Smooth muscle cell (in vitro differentiated cells): ENCODE measurements at regions not wholly inside any gene's neighbourhood (a gene's known extent, or its start where the extent isn't known, plus 50 kb on each side); places are given as distances from the start of the nearest gene placed in this dataset.

Experiments
- DNase-seq: peaks from one replicate; lab custom pipeline; 2025; ENCODE audit not compliant: unreplicated experiment; lab: John Stamatoyannopoulos, UW
- H2AFZ ChIP-seq: fragments of 200-600 bp; sonication (generic); 2 replicates; pipeline ENCODE4 v1.6.0; 2016; ENCODE audit warnings: antibody characterized with exemption, low read depth, mild to moderate bottlenecking
- H3F3A ChIP-seq: fragments of 200-600 bp; sonication (generic); 2 replicates; pipeline ENCODE4 v1.6.0; 2017; ENCODE audit warnings: antibody characterized with exemption, low read depth
- H3K27ac ChIP-seq: fragments of 200-600 bp; sonication (generic); 2 replicates; pipeline ENCODE4 v1.5.1; 2016; ENCODE audit warnings: low read depth, mild to moderate bottlenecking
- H3K27me3 ChIP-seq: fragments of 200-600 bp; sonication (generic); 2 replicates; pipeline ENCODE4 v1.6.1; 2016; ENCODE audit warnings: low read depth, mild to moderate bottlenecking
- H3K36me3 ChIP-seq: fragments of 200-600 bp; sonication (generic); 2 replicates; pipeline ENCODE4 v1.5.1; 2016; ENCODE audit warnings: low read depth
- H3K4me1 ChIP-seq: fragments of 200-600 bp; sonication (generic); 2 replicates; pipeline ENCODE4 v1.5.1; 2016; ENCODE audit warnings: low read depth
- H3K4me2 ChIP-seq: fragments of 200-600 bp; sonication (generic); 2 replicates; pipeline ENCODE4 v1.6.0; 2016; ENCODE audit warnings: mild to moderate bottlenecking
- H3K4me3 ChIP-seq: fragments of 200-600 bp; sonication (generic); 2 replicates; pipeline ENCODE4 v1.5.1; 2016; ENCODE audit warnings: mild to moderate bottlenecking
- H3K79me2 ChIP-seq: fragments of 200-600 bp; sonication (generic); 2 replicates; pipeline ENCODE4 v1.6.0; 2016; ENCODE audit warnings: low read depth, mild to moderate bottlenecking
- H3K9ac ChIP-seq: fragments of 200-600 bp; sonication (generic); 2 replicates; pipeline ENCODE4 v1.6.0; 2016; ENCODE audit warnings: low read depth
- H3K9me3 ChIP-seq: fragments of 200-600 bp; sonication (generic); replicated peaks from 2 replicates; pipeline ENCODE4 v1.5.1; 2016; ENCODE audit warnings: low read depth
- H4K20me1 ChIP-seq: fragments of 200-600 bp; sonication (generic); 2 replicates; pipeline ENCODE4 v1.6.0; 2016; ENCODE audit warnings: low read depth
- WGBS: methylation state at CpG from one replicate; pipeline ENCODE4 v1.1.7; 2016; ENCODE audit warnings: low lambda C conversion rate; 5-methylcytosine and 5-hydroxymethylcytosine counted together
- TF ChIP-seq, protein P1 (sequence below): fragments of 200-600 bp; sonication (generic); IDR thresholded peaks from 2 replicates; pipeline ENCODE4 v1.5.1; 2017; ENCODE audit warnings: borderline replicate concordance, mild to moderate bottlenecking, antibody characterized with exemption; ENCODE audit not compliant: insufficient read depth, poor library complexity, severe bottlenecking

DNA sequence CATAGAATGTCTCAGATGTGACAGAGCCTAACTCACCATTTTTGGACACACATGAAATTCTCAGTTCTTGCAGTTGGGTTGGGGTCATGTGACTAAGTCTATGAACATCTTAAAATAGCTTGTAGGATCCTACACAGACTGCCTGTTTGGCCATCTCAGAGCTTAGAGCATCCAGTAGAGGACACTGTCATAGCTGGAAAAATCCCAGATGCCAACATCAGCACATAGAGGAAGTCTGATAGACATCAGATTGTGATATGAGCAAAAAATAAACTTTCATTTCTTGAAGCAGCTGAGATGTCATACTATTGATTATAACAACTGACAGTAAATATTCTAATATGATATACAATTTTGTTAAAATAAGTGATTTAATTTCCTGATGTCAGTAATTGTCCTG, 207.1 kb downstream of the TRAM1L1 start:
- no peaks in the 10 kb centered on the region for H3K9me3 ChIP-seq
- no peak overlapping the region for H3K4me3 ChIP-seq
- no peak overlapping the region for H2AFZ ChIP-seq
- H3K36me3 ChIP-seq = no peaks in the 10 kb centered on the region
- no peak overlapping the region for H3K9ac ChIP-seq
- no peaks in the 10 kb centered on the region for H3F3A ChIP-seq
- H3K27ac ChIP-seq = no peak overlapping the region
- H4K20me1 ChIP-seq = no peaks in the 10 kb centered on the region
- no peaks in the 10 kb centered on the region for H3K79me2 ChIP-seq
- no peaks in the 10 kb centered on the region for H3K4me1 ChIP-seq
- TF ChIP-seq, protein P1, sequence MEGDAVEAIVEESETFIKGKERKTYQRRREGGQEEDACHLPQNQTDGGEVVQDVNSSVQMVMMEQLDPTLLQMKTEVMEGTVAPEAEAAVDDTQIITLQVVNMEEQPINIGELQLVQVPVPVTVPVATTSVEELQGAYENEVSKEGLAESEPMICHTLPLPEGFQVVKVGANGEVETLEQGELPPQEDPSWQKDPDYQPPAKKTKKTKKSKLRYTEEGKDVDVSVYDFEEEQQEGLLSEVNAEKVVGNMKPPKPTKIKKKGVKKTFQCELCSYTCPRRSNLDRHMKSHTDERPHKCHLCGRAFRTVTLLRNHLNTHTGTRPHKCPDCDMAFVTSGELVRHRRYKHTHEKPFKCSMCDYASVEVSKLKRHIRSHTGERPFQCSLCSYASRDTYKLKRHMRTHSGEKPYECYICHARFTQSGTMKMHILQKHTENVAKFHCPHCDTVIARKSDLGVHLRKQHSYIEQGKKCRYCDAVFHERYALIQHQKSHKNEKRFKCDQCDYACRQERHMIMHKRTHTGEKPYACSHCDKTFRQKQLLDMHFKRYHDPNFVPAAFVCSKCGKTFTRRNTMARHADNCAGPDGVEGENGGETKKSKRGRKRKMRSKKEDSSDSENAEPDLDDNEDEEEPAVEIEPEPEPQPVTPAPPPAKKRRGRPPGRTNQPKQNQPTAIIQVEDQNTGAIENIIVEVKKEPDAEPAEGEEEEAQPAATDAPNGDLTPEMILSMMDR = no peak
- no peak overlapping the region for H3K4me2 ChIP-seq
- no peaks in the 10 kb centered on the region for H3K27me3 ChIP-seq
- DNase-seq = no peak

DNA sequence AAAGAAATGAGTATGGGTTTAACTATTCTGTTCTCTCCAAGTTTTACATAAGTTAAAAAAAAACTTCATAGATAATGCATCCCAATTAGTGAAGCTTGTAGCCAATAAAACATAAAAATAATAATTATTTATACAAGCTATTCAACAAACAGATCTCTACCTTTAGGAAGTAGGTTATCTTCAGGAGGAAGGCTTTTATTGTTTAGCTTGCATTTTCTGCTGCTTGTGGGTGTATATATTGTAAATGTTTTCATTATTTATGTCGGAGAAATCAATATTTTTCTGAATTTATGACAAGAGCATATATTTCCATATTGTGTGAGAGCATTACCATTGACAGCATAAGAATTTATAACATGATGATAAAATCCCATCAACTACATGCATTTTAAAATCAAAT, 208.3 kb downstream of the TRAM1L1 start:
- TF ChIP-seq, protein P1 = no peak
- Histone ChIP-seq H4K20me1 (no peaks in the 10 kb centered on the region), H3K9ac (no peak overlapping the region), H3K79me2 (no peaks in the 10 kb centered on the region), H3K36me3 (no peaks in the 10 kb centered on the region), H3K4me1 (no peaks in the 10 kb centered on the region), H3K27me3 (peaks cover 6% of the 10 kb centered on the region), H3K4me2 (no peak overlapping the region), H3K4me3 (no peak overlapping the region), H3K9me3 (no peaks in the 10 kb centered on the region), H2AFZ (no peak overlapping the region), H3K27ac (no peak overlapping the region), H3F3A (no peaks in the 10 kb centered on the region)
- DNase-seq = no peak
- WGBS = 97% methylated on average over 1 of the region's 1 CpG

DNA sequence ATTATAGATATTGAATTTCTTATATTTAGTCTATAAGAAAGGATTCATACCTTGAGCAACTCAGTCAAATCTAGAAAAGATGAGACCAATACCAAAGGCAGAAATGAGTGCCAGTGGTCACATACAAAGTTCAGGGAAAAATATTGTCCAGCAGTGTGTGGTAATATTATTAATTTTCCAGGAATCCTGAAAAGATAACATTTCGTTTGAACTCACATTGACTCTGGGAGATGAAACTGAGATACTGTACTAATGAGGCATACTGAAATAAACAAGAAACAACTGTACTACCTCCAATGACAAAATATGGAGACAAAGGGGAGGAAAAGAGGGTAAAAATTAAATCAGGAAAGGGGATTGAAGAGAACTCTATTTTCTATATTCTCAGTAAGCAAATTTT, 212.4 kb downstream of the TRAM1L1 start:
- WGBS = 50% methylated on average over 1 of the region's 1 CpG
- Histone ChIP-seq H3K4me3 (no peak overlapping the region), H2AFZ (peak overlapping the region; percentile 24), H3K9ac (no peak overlapping the region), H3K27me3 (peaks cover 6% of the 10 kb centered on the region), H3K27ac (no peak overlapping the region), H3F3A (no peaks in the 10 kb centered on the region), H4K20me1 (no peaks in the 10 kb centered on the region), H3K9me3 (no peaks in the 10 kb centered on the region), H3K79me2 (no peaks in the 10 kb centered on the region), H3K4me2 (no peak overlapping the region), H3K36me3 (no peaks in the 10 kb centered on the region), H3K4me1 (no peaks in the 10 kb centered on the region)
- DNase-seq = no peak
- TF ChIP-seq, protein P1 = no peak

DNA sequence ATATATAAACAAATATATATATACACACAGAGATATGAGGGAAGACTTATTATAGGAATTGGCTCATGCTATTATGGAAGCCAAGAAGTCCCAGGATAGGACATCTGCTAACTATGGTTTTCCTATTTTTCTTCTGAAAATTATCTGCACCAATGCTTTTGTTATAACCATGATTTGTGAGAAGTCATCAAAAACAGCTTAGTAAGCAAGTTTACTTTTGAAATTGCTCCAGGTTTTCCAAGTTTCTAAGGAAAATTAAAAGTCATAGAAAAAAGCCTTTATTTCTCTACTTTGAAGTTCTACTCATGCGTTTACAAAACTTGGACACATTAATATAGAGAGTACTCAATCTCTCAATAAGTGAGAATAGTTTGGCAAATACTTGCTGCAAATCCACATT, 213.1 kb downstream of the TRAM1L1 start:
- no peak overlapping the region for H3K9ac ChIP-seq
- no peak for DNase-seq
- no peaks in the 10 kb centered on the region for H3K9me3 ChIP-seq
- no peaks in the 10 kb centered on the region for H3F3A ChIP-seq
- 91% methylated on average over 1 of the region's 1 CpG for WGBS
- H3K27ac ChIP-seq = no peak overlapping the region
- H3K27me3 ChIP-seq = peaks cover 6% of the 10 kb centered on the region
- TF ChIP-seq, protein P1 = no peak
- H3K4me1 ChIP-seq = no peaks in the 10 kb centered on the region
- H3K4me3 ChIP-seq = no peak overlapping the region
- no peaks in the 10 kb centered on the region for H3K79me2 ChIP-seq
- no peaks in the 10 kb centered on the region for H3K36me3 ChIP-seq
- H3K4me2 ChIP-seq = no peak overlapping the region
- H4K20me1 ChIP-seq = no peaks in the 10 kb centered on the region
- H2AFZ ChIP-seq = no peak overlapping the region
